ENCODE measurements at regions not wholly inside any gene's neighbourhood (a gene's known extent, or its start where the extent isn't known, plus 50 kb on each side); places are given as distances from the start of the nearest gene placed in this dataset.
"Not testable (repeated sequence)": the region's sequence is repeated elsewhere in the genome, so short reads cannot be mapped to it uniquely, and the experiment has no call there.

DNA sequence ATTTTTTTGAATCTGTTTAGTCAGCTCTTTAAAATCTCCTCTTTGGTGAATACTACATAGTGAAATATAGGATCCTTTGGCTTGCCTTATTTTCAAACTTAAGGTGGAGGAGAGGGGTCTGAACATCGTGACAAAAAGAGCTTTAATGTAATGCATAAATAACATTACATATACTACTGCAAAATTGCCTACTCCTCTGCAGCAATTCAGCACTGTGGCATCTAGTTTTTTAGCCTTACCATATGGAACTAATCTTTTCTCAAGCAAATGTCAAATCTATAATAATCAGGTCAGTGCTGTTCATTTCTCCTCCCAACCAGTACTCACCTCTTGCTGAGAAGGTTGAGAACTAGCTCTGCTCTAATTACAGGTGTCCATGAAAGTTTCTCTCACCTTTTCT, 394.0 kb upstream of the CDIN1 start:
- no peak for DNase-seq

GRCh38 chr15:36185845-36186244, 393.6 kb upstream of the CDIN1 start:
- DNase-seq, result no peak

DNA sequence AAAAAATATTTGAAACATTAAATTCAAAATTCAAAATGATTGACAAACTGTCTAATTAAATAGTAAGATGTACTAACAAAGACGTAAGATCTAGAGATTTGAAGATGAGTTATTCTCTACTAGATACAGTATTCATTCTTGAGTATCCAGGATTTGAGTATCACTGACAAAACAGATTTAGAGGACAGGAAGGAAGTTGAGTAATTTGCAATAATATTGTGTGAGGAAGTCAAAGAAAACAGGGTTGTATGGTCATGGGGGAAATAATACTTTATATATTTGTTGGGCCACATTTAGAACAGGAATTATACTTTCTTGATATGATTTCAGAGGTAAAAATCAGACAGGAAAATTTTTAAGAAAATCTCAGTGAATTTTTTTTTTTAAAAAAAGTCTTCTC, 393.1 kb upstream of the CDIN1 start:
- no peak for DNase-seq

- DNase-seq, result no peak
These were observed 388.0 kb upstream of the CDIN1 start for GRCh38 chr15:36191459-36191858.

GRCh38 chr15:36195361-36196007, 383.9 kb upstream of the CDIN1 start:
- not testable (repeated sequence) for DNase-seq

GRCh38 chr15:36208868-36209582, 370.4 kb upstream of the CDIN1 start:
- DNase-seq, result no peak

DNA sequence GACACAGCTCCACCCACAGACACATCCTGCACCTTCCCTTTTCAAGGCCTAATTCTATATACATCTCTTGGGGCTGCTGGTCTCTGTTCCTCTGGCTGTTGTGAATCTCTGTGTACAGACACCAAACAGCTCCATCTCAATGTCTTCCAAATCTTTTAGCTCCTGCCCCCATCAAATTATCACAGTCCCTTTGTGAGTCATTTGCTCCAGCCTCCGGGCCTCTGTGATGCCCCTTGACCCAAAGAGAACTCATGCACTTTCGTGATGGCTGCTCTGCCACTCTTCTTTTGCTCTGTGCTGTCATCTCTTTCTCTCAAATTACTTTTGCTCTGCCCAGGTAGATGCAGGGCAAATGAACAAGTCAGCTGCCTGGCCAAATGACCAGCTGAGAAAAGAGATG, 369.0 kb upstream of the CDIN1 start:
- no peak for DNase-seq

GRCh38 chr15:36218322-36218721, 361.1 kb upstream of the CDIN1 start:
- DNase-seq, result no peak

- DNase-seq, result no peak
These were observed 360.4 kb upstream of the CDIN1 start for GRCh38 chr15:36218991-36219390.

DNA sequence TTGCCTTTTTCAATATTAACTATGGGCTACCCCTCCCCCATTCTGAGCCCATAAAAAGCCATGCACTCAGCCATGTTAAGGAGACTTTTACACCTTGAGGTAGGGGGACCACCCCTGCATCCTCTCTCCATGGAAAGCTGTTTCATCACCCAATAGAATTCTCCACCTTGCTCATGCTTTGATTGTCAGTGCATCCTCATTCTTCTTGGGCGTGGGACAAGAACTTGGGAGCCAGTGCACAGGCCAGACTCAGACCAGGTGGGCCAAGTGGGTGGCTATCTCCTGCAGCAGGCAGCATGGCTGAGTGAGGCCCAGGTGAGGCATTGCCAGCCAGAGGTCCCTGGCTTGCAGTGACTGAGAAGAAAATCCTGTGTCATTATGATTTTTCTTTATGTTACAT, 357.4 kb upstream of the CDIN1 start:
- DNase-seq, result no peak

DNA sequence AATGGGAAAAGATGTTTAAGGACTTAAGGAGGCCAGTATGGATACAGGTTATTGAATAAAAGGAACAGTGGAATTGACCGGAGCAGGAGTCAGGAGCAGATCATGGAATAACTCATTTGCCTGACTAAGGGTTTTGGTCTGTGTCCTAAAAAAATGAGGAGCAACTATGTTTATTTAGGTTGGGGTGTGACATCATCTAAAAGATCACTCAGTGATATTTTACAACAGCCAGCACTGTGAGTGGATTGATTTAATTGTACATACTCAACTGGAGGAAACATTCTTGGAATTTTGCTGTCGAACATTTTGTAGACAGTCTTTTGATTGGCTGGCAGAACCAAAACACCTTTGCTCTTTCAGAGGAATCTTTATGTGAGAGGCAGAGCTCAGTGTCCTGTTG, 348.6 kb upstream of the CDIN1 start:
- no peak for DNase-seq

DNA sequence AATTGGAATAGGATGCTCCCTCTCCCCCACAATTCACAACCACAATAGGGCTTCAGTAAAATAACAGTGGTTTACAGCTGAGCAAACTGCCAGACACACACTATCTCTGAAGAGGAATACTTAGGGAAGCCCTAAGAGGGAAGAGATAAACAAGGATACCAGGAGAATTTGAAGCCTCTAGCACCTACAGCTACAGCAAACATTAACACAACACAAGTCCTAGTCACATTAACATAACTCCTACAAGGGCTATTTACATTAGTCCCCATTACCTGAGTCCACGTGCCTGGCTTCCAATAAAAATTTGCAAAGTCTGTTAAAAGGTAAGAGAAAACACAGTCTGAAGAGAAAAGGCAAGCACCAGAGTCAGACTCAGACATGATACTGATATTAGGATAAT, 346.9 kb upstream of the CDIN1 start:
- no peak for DNase-seq

DNA sequence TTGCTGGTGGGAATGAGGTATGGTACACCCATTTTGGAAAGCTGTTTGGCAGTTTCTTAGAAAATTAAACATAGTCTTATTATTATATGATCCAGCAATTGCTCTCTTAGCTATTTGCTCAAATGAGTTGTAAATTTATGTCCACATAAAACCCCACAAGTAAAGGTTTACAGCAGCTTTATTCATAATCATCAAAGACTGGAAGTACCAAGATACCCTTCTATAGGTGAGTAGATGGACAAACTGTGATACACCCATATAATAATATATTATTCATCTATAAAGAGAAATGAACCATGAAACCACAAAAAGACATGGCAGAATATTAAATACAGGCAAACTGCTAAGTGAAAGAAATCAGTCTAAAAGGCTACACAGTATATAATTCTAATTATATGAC, 344.7 kb upstream of the CDIN1 start:
- DNase-seq, result no peak

- no peak for DNase-seq
These were observed 344.3 kb upstream of the CDIN1 start for GRCh38 chr15:36235173-36235572.

- no peak for DNase-seq
These were observed 339.9 kb upstream of the CDIN1 start for GRCh38 chr15:36239509-36239908.

DNA sequence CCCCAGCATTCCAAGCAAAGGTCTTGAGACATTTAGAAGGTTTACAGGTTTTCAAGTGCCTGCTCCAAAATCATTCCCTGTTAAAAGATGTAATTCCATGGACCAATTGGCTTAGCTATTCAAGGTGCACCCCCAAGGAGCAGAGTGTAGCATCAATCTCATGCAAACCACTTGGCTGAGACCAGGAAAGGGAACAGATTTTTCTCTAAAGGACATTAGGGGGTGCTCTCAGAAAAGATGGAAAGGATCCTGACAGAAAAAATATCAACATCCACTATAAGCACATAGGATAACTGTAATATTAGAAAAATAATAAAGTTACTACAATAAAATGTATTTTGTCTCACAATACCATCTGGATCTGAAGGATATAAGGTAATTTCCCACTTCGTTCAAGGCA, 328.0 kb upstream of the CDIN1 start:
- DNase-seq, result no peak

- DNase-seq, result no peak
These were observed 327.2 kb upstream of the CDIN1 start for GRCh38 chr15:36252146-36252711.

DNA sequence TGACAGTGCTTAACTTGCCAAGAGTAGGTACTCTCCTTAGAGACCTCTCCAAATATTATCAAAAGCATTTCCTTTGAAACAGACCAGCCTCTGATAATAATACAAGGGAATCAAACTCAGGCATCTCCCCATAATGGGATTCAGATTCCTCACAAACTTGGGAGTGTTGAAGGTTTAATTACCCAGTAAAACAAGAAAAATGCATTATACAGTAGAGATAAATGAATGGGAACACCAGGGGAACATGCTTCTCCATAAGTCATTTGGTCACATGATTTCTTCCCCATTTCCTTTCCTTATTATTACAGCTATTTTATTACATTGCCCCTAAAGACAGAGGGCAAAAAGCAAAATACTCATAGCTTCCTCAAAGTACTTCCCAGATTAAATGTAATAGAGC, 325.0 kb upstream of the CDIN1 start:
- no peak for DNase-seq

- no peak for DNase-seq
These were observed 323.0 kb upstream of the CDIN1 start for GRCh38 chr15:36256404-36256807.

GRCh38 chr15:36263666-36264065, 315.8 kb upstream of the CDIN1 start:
- DNase-seq, result no peak

DNA sequence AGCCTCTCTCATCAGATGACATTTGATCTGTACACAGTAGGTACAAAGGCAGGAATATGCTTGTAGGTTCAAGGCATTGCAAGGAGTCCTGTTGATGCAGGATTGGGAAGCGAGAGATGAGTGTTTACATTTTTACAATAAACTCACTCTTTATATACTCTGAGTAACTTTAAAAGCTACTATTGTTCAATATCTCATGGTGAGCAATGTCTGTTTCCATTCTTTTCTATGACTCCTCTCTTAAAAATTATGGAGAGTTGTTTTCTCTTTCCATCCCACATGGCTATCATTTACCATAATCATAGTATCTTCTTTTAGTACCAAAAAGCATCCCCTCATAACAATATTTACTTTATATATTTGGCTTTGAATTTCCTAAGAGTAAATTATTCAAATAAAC, 314.0 kb upstream of the CDIN1 start:
- DNase-seq, result no peak

GRCh38 chr15:36271048-36271447, 308.4 kb upstream of the CDIN1 start:
- DNase-seq, result no peak

DNA sequence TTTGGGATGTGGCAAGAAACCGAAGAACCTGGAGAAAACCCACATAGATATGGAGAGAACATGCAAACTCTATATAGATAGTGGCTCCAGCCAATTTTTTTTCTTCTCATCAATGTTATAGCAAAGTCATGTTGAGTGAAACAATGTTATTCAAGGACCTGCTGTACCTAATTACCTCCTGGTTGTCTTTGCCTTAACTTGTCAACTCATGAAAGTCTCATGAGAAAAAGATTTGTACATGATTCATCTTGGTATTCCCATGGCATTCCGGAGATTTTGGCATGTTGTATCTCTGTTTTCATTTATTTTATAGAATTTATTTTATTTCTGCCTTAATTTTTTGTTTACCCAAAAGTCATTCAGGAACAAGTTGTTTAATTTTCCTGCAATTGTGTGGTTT, 303.8 kb upstream of the CDIN1 start:
- no peak for DNase-seq

- DNase-seq, result no peak
These were observed 301.2 kb upstream of the CDIN1 start for GRCh38 chr15:36278219-36278618.
